H1 (cell line): ENCODE measurements at regions not wholly inside any gene's neighbourhood (a gene's known extent, or its start where the extent isn't known, plus 50 kb on each side); places are given as distances from the start of the nearest gene placed in this dataset.

Experiments
- CTCF ChIA-PET: fragments of 300-600 bp; sonication (Branson Sonifier 250); formaldehyde crosslinking; loops from one replicate; lab custom pipeline; 2021; ENCODE audit not compliant: partially characterized antibody; lab: Charles Lee
- POLR2A ChIA-PET: fragments of 300-600 bp; sonication (Branson Sonifier 250); formaldehyde crosslinking; loops from one replicate; lab custom pipeline; 2021; ENCODE audit warnings: inconsistent platforms; ENCODE audit not compliant: partially characterized antibody; lab: Charles Lee
- DNase-seq, 2 experiments: peaks; one replicate each; pipeline versions ENCODE4 v3.0.0 to v3.0.0-alpha.2; 2010 to 2022; ENCODE audit warnings: low spot score in 2 of 2, low read depth in 1 of 2, mixed read lengths in 1 of 2
- FAIRE-seq: peaks from 2 replicates; lab custom pipeline; 2011; peaks lifted over from hg19 to GRCh38; lab: Jason Lieb, UNC
- H2AFZ ChIP-seq: 2 replicates; pipeline ENCODE4 v1.8.1; 2012; ENCODE audit warnings: low read length, inconsistent platforms
- H2AK5ac ChIP-seq: 2 replicates; pipeline ENCODE4 v1.6.1; 2013; ENCODE audit warnings: low read depth, low read length
- H2BK120ac ChIP-seq: replicated peaks from 2 replicates; pipeline ENCODE3; 2013; ENCODE audit warnings: low read depth, low read length, inconsistent platforms
- H2BK12ac ChIP-seq: 2 replicates; pipeline ENCODE4 v1.6.1; 2013; ENCODE audit warnings: low read depth, low read length
- H2BK15ac ChIP-seq: 2 replicates; pipeline ENCODE4 v1.6.1; 2013; ENCODE audit warnings: low read length
- H2BK20ac ChIP-seq: 2 replicates; pipeline ENCODE4 v1.6.1; 2013; ENCODE audit warnings: low read length
- H2BK5ac ChIP-seq: 2 replicates; pipeline ENCODE4 v1.6.1; 2013; ENCODE audit warnings: low read depth, low read length
- H3K14ac ChIP-seq: 2 replicates; pipeline ENCODE4 v1.6.1; 2013; ENCODE audit warnings: inconsistent platforms; ENCODE audit not compliant: insufficient read length
- H3K18ac ChIP-seq: 2 replicates; pipeline ENCODE4 v1.6.1; 2013; ENCODE audit warnings: low read length; ENCODE audit errors: extremely low read depth
- H3K23ac ChIP-seq: 2 replicates; pipeline ENCODE4 v1.6.1; 2013; ENCODE audit warnings: inconsistent platforms; ENCODE audit not compliant: insufficient read length
- H3K23me2 ChIP-seq: 2 replicates; pipeline ENCODE4 v1.6.1; 2013; ENCODE audit warnings: low read depth, low read length
- H3K27ac ChIP-seq: 2 replicates; pipeline ENCODE4 v1.6.1; 2011; ENCODE audit warnings: low read depth, low read length, inconsistent platforms
- H3K27me3 ChIP-seq, 4 experiments: replicated peaks in 1 of 4; 1 replicate in 1 of 4; 2 replicates in 3 of 4; pipeline versions ENCODE4 v1.6.1 to v1.8.1; 2011 to 2013; ENCODE audit warnings: low read length in 3 of 4, mild to moderate bottlenecking in 3 of 4, inconsistent platforms in 2 of 4, mixed read lengths in 2 of 4, moderate library complexity in 1 of 4; ENCODE audit not compliant: control insufficient read depth in 3 of 4, insufficient read depth in 3 of 4; ENCODE audit errors: extremely low read depth in 1 of 4
- H3K36me3 ChIP-seq, 4 experiments: 2 replicates each; pipeline versions ENCODE4 v1.6.1 to v1.8.1; 2011 to 2013; ENCODE audit warnings: mild to moderate bottlenecking in 4 of 4, low read length in 3 of 4, moderate library complexity in 2 of 4, control low read depth in 1 of 4, inconsistent platforms in 1 of 4; ENCODE audit not compliant: insufficient read depth in 4 of 4, control insufficient read depth in 2 of 4
- H3K4ac ChIP-seq: replicated peaks from 2 replicates; pipeline ENCODE3; 2013; ENCODE audit warnings: low read length, low read depth, mixed read lengths, inconsistent platforms; ENCODE audit not compliant: insufficient read length
- H3K4me1 ChIP-seq, 4 experiments: replicated peaks in 1 of 4; 1 replicate in 1 of 4; 2 replicates in 3 of 4; pipeline versions ENCODE4 v1.6.1 to v1.8.1; 2011 to 2013; ENCODE audit warnings: low read length in 3 of 4, inconsistent platforms in 2 of 4, mixed read lengths in 1 of 4; ENCODE audit not compliant: insufficient read depth in 4 of 4, control insufficient read depth in 3 of 4
- H3K4me2 ChIP-seq, 2 experiments: 2 replicates each; pipeline versions ENCODE4 v1.6.1 to v1.8.1; 2011 to 2013; ENCODE audit warnings: low read depth in 2 of 2, low read length in 2 of 2, control low read depth in 1 of 2, inconsistent platforms in 1 of 2, mild to moderate bottlenecking in 1 of 2; ENCODE audit not compliant: insufficient read depth in 1 of 2
- H3K4me3 ChIP-seq, 4 experiments: fragments of 200-600, 300-600 bp in 1 of 4; sonication (generic), shearing (Covaris generic), sonication (Bioruptor Twin) in 1 of 4; 2 replicates each; pipeline versions ENCODE4 v1.5.1 to v1.8.1; 2011 to 2016; ENCODE audit warnings: low read length in 4 of 4, low read depth in 3 of 4, control low read depth in 2 of 4, inconsistent platforms in 2 of 4, mild to moderate bottlenecking in 2 of 4, mixed read lengths in 1 of 4, moderate library complexity in 1 of 4; ENCODE audit not compliant: insufficient read depth in 2 of 4; ENCODE audit errors: extremely low read depth in 1 of 4
- H3K56ac ChIP-seq: replicated peaks from 2 replicates; pipeline ENCODE3; 2013; ENCODE audit warnings: low read depth, mild to moderate bottlenecking, mixed read lengths, low read length, inconsistent platforms; ENCODE audit not compliant: insufficient read length
- H3K79me1 ChIP-seq: 2 replicates; pipeline ENCODE4 v1.6.1; 2013; ENCODE audit warnings: low read depth, low read length, control low read depth
- H3K79me2 ChIP-seq, 2 experiments: 2 replicates each; pipeline versions ENCODE4 v1.6.1 to v1.8.1; 2012 to 2013; ENCODE audit warnings: low read length in 2 of 2, mild to moderate bottlenecking in 2 of 2, inconsistent platforms in 1 of 2; ENCODE audit not compliant: insufficient read depth in 2 of 2, control insufficient read depth in 1 of 2
- H3K9ac ChIP-seq, 4 experiments: replicated peaks in 1 of 4; 1 replicate in 1 of 4; 2 replicates in 3 of 4; pipeline versions ENCODE4 v1.6.1 to v1.8.1; 2011 to 2013; ENCODE audit warnings: low read depth in 3 of 4, low read length in 3 of 4, control low read depth in 2 of 4, mild to moderate bottlenecking in 2 of 4, moderate library complexity in 2 of 4, inconsistent platforms in 1 of 4; ENCODE audit errors: extremely low read depth in 1 of 4
- H3K9me3 ChIP-seq, 2 experiments: 2 replicates each; pipeline versions ENCODE4 v1.6.1 to v1.8.1; 2012 to 2013; ENCODE audit warnings: mild to moderate bottlenecking in 2 of 2, moderate library complexity in 2 of 2, control low read depth in 1 of 2, inconsistent platforms in 1 of 2, low read depth in 1 of 2, low read length in 1 of 2, mixed read lengths in 1 of 2; ENCODE audit not compliant: insufficient read depth in 2 of 2
- H4K20me1 ChIP-seq, 2 experiments: replicated peaks in 1 of 2; 2 replicates each; pipeline versions ENCODE3 to v1.8.1; 2011 to 2013; ENCODE audit warnings: inconsistent platforms in 2 of 2, low read length in 2 of 2, mild to moderate bottlenecking in 1 of 2; ENCODE audit not compliant: insufficient read depth in 2 of 2, control insufficient read depth in 1 of 2
- H4K5ac ChIP-seq: 2 replicates; pipeline ENCODE4 v1.6.1; 2013; ENCODE audit warnings: low read length, low read depth, mixed read lengths, inconsistent platforms; ENCODE audit not compliant: insufficient read length
- H4K8ac ChIP-seq: 2 replicates; pipeline ENCODE4 v1.8.0; 2013; ENCODE audit warnings: mild to moderate bottlenecking, moderate library complexity, low read length, inconsistent platforms; ENCODE audit not compliant: insufficient read depth; ENCODE audit errors: extremely low read depth
- H4K91ac ChIP-seq: replicated peaks from 2 replicates; pipeline ENCODE3; 2013; ENCODE audit warnings: low read length, mixed read lengths, inconsistent platforms; ENCODE audit not compliant: insufficient read length
- GTF2F1 ChIP-seq: IDR thresholded peaks from 2 replicates; pipeline ENCODE4 v1.6.1; 2012; ENCODE audit warnings: low read depth, low read length, improper control_type of control experiment, borderline replicate concordance
- MAX ChIP-seq: IDR thresholded peaks from 2 replicates; pipeline ENCODE4 v1.6.1; 2012; ENCODE audit warnings: inconsistent platforms
- POU5F1 ChIP-seq: IDR thresholded peaks from 2 replicates; pipeline ENCODE4 v1.6.1; 2011; ENCODE audit warnings: low read depth, mild to moderate bottlenecking, low read length, moderate library complexity
- SIRT6 ChIP-seq: IDR thresholded peaks from one replicate; pipeline ENCODE4 v1.7.1; 2012; ENCODE audit warnings: low read length, inconsistent platforms
- SIX5 ChIP-seq: IDR thresholded peaks from 2 replicates; pipeline ENCODE4 v1.6.1; 2011; ENCODE audit warnings: mild to moderate bottlenecking, low read depth, low read length
- YY1 ChIP-seq: IDR thresholded peaks from 2 replicates; pipeline ENCODE4 v1.6.1; 2011; ENCODE audit warnings: low read depth, mild to moderate bottlenecking, low read length
- WGBS, 2 experiments: shearing (Covaris generic) in 1 of 2; methylation state at CpG; one replicate each; pipeline versions ENCODE4 v1.1.6 to v1.1.7; 2013 to 2015; ENCODE audit warnings: low lambda C conversion rate in 2 of 2, mixed read lengths in 2 of 2, inconsistent platforms in 1 of 2, low coverage in 1 of 2, missing lambda C conversion rate in 1 of 2; ENCODE audit not compliant: insufficient replicate concordance in 2 of 2, insufficient coverage in 1 of 2, insufficient read length in 1 of 2; ENCODE audit errors: extremely low coverage in 1 of 2, missing lambda C conversion rate in 1 of 2; 5-methylcytosine and 5-hydroxymethylcytosine counted together

- FAIRE-seq (no peak), DNase-seq (no peak)
- no peak overlapping the region; the same call in 1 of the 2 replicates for H2BK12ac ChIP-seq
- no peaks in the 10 kb centered on the region for H4K20me1 ChIP-seq
- peaks cover 7 to 20% (median 12%) of the 10 kb centered on the region in 4 experiments; a peak in 6 of 7 replicates for H3K4me1 ChIP-seq
- H2BK15ac ChIP-seq: no peak overlapping the region
- H3K4me3 ChIP-seq: no peak overlapping the region
- 94% methylated on average over 5 of the region's 5 CpGs; no CpG with 5 or more reads in 1 of the 2 experiments for WGBS, 2 experiments
- H3K23ac ChIP-seq: no peak overlapping the region
- H3K79me1 ChIP-seq: no peaks in the 10 kb centered on the region
- H3K4ac ChIP-seq: no peak overlapping the region
- H2AK5ac ChIP-seq: no peak overlapping the region
- no peak for TF ChIP-seq SIRT6
- TF ChIP-seq POU5F1: no peak
- no peak for TF ChIP-seq SIX5
- no peak for TF ChIP-seq MAX
- no peak for TF ChIP-seq YY1
- TF ChIP-seq GTF2F1: no peak
- no peaks in the 10 kb centered on the region for H3K9me3 ChIP-seq
- peak overlapping the region in 1 of 2 experiments; percentile 26; a peak in 1 of 4 replicates for H3K4me2 ChIP-seq
- H4K8ac ChIP-seq: no peak overlapping the region
- no peak overlapping the region for H4K91ac ChIP-seq
- no peak overlapping the region for H3K9ac ChIP-seq
- peak overlapping the region; percentile 64; the same call in 1 of the 2 replicates for H3K18ac ChIP-seq
- POLR2A ChIA-PET: interaction anchor here (0.9 kb wide), 1 partner anchor 175 kb away, joined by 3 read pairs; the partner anchor contains the start of gene KLF6
- H3K79me2 ChIP-seq: no peaks in the 10 kb centered on the region
- no peaks in the 10 kb centered on the region for H3K36me3 ChIP-seq
- no peak overlapping the region for H4K5ac ChIP-seq
- no peak overlapping the region for H2BK120ac ChIP-seq
- H3K56ac ChIP-seq: no peak overlapping the region
- H2AFZ ChIP-seq: no peak overlapping the region
- no peak overlapping the region for H3K14ac ChIP-seq
- no peak overlapping the region for H2BK5ac ChIP-seq
- no peak overlapping the region for H2BK20ac ChIP-seq
- H3K27ac ChIP-seq: no peak overlapping the region
- H3K23me2 ChIP-seq: no peaks in the 10 kb centered on the region; the same call in 1 of the 2 replicates
- no peaks in the 10 kb centered on the region for H3K27me3 ChIP-seq
- CTCF ChIA-PET: interaction anchor here (1.0 to 1.2 kb wide), 2 partner anchors 588 to 804 kb away, joined by 3 to 5 read pairs; no protein-coding TSS in a partner anchor
Observed at GRCh38 chr10:3960496-3960895, 175.5 kb upstream of the KLF6 start.
